Breast epithelium (tissue), 4 donors: ENCODE measurements at regions not wholly inside any gene's neighbourhood (a gene's known extent, or its start where the extent isn't known, plus 50 kb on each side); places are given as distances from the start of the nearest gene placed in this dataset.

Experiments used
- DNase-seq, 2 donors: peaks; one replicate each; pipeline ENCODE4 v3.0.0-alpha.2; 2019; ENCODE audit warnings: low spot score in 2 of 2
- H3K27ac ChIP-seq, 2 donors: fragments of 200-600 bp; sonication (generic) in 1 of 2; one replicate each; pipeline ENCODE4 v1.5.1; 2016 to 2019; ENCODE audit warnings: mild to moderate bottlenecking in 1 of 2
- H3K27me3 ChIP-seq, 2 donors: fragments of 200-600 bp; sonication (generic) in 1 of 2; one replicate each; pipeline versions ENCODE4 v1.5.1 to v1.6.0; 2017 to 2019; ENCODE audit warnings: control low read depth in 1 of 2, mild to moderate bottlenecking in 1 of 2
- H3K36me3 ChIP-seq: fragments of 200-600 bp; one replicate; pipeline ENCODE4 v1.5.1; 2019
- H3K4me1 ChIP-seq, 2 donors: fragments of 200-600 bp; sonication (generic); one replicate each; pipeline ENCODE4 v1.5.1; 2016 to 2019; ENCODE audit warnings: control low read depth in 1 of 2
- H3K4me3 ChIP-seq, 3 donors: fragments of 200-600 bp; sonication (generic); 1 replicate in 2 of 3; 2 replicates in 1 of 3; pipeline ENCODE4 v1.5.1; 2016 to 2019; ENCODE audit warnings: mild to moderate bottlenecking in 3 of 3, moderate library complexity in 2 of 3
- H3K9me3 ChIP-seq, 2 donors: fragments of 200-600 bp; sonication (generic) in 1 of 2; one replicate each; pipeline ENCODE4 v1.5.1; 2016 to 2019; ENCODE audit warnings: control low read depth in 1 of 2
- CTCF ChIP-seq, 3 donors: fragments of 450-650 bp; IDR thresholded peaks; one replicate each; pipeline ENCODE4 v1.5.1; 2016 to 2017; ENCODE audit warnings: antibody characterized with exemption in 3 of 3, mild to moderate bottlenecking in 3 of 3, moderate library complexity in 3 of 3
- POLR2A ChIP-seq: fragments of 450-650 bp; IDR thresholded peaks from one replicate; pipeline ENCODE4 v1.6.1; 2016; ENCODE audit warnings: antibody characterized with exemption, mild to moderate bottlenecking, moderate library complexity
- POLR2AphosphoS5 ChIP-seq, 3 donors: sonication (generic); formaldehyde crosslinking; IDR thresholded peaks; one replicate each; pipeline ENCODE4 v1.6.1; 2017; ENCODE audit warnings: antibody characterized with exemption in 3 of 3
- intact Hi-C: fragments of 100-400 bp; cut with DNase I; formaldehyde crosslinking; loops from one replicate; pipeline ENCODE4 v1.15.1; 2023; ENCODE audit warnings: low total_unique reads

GRCh38 chrX:45261005-45261404 lies 60.3 kb upstream of the DIPK2B start:
- no peak overlapping the region for H3K27ac ChIP-seq
- no peak for DNase-seq
- no peak overlapping the region for H3K4me3 ChIP-seq
- intact Hi-C loops = no loop called here
- peaks cover 5% of the 10 kb centered on the region for H3K36me3 ChIP-seq
- no peaks in the 10 kb centered on the region for H3K4me1 ChIP-seq
- TF ChIP-seq POLR2A (no peak), POLR2AphosphoS5 (IDR thresholded peaks at IDR 0.05) (no peak), CTCF (IDR thresholded peaks at IDR 0.05) (no peak)
- H3K27me3 ChIP-seq = peaks cover 0 to 22% of the 10 kb centered on the region in 2 donors
- no peaks in the 10 kb centered on the region for H3K9me3 ChIP-seq

- no peak for DNase-seq
- TF ChIP-seq POLR2AphosphoS5 (IDR thresholded peaks at IDR 0.05) (no peak), POLR2A (no peak), CTCF (IDR thresholded peaks at IDR 0.05) (no peak)
- intact Hi-C loops = no loop called here
- H3K4me1 ChIP-seq = no peaks in the 10 kb centered on the region
- no peaks in the 10 kb centered on the region for H3K9me3 ChIP-seq
- no peak overlapping the region for H3K27ac ChIP-seq
- no peak overlapping the region for H3K4me3 ChIP-seq
- peaks cover 5% of the 10 kb centered on the region for H3K36me3 ChIP-seq
- H3K27me3 ChIP-seq = peaks cover 0 to 5% of the 10 kb centered on the region in 2 donors
Measured at GRCh38 chrX:45258731-45259402, 58.2 kb upstream of the DIPK2B start.
